ENCODE measurements at regions not wholly inside any gene's neighbourhood (a gene's known extent, or its start where the extent isn't known, plus 50 kb on each side); places are given as distances from the start of the nearest gene placed in this dataset.
A peak's percentile ranks its signal among the peaks of the same experiment; 100 is the strongest.

GRCh38 chr14:76954394-76955190 is 73.9 kb downstream of the IRF2BPL start:
- TF ChIP-seq, protein P1, sequence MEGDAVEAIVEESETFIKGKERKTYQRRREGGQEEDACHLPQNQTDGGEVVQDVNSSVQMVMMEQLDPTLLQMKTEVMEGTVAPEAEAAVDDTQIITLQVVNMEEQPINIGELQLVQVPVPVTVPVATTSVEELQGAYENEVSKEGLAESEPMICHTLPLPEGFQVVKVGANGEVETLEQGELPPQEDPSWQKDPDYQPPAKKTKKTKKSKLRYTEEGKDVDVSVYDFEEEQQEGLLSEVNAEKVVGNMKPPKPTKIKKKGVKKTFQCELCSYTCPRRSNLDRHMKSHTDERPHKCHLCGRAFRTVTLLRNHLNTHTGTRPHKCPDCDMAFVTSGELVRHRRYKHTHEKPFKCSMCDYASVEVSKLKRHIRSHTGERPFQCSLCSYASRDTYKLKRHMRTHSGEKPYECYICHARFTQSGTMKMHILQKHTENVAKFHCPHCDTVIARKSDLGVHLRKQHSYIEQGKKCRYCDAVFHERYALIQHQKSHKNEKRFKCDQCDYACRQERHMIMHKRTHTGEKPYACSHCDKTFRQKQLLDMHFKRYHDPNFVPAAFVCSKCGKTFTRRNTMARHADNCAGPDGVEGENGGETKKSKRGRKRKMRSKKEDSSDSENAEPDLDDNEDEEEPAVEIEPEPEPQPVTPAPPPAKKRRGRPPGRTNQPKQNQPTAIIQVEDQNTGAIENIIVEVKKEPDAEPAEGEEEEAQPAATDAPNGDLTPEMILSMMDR (IDR thresholded peaks at IDR 0.05): no peak
- Histone ChIP-seq H3K36me3 (no peaks in the 10 kb centered on the region), H3K4me1 (peaks cover 11 to 26% of the 10 kb centered on the region in 2 donors), H3K27me3 (no peaks in the 10 kb centered on the region), H3K4me3 (no peak overlapping the region), H3K9me3 (no peaks in the 10 kb centered on the region), H3K27ac (peak overlapping the region; percentile 87 to 98)
- DNase-seq (ENCODE audit: low spot score in 2 of 2): no peak
- intact Hi-C loops (cut with DNase I; ENCODE audit: low total_unique reads): no loop called here

GRCh38 chr14:76953311-76953945 is 75.1 kb downstream of the IRF2BPL start:
- no peaks in the 10 kb centered on the region for H3K27me3 ChIP-seq
- H3K9me3 ChIP-seq: no peaks in the 10 kb centered on the region
- intact Hi-C loops (cut with DNase I; ENCODE audit: low total_unique reads): no loop called here
- no peaks in the 10 kb centered on the region for H3K36me3 ChIP-seq
- peaks cover 11 to 29% of the 10 kb centered on the region in 2 donors for H3K4me1 ChIP-seq
- H3K27ac ChIP-seq: peak overlapping the region; percentile 87 to 98
- TF ChIP-seq POLR2AphosphoS5 (IDR thresholded peaks at IDR 0.05) (peak; percentile 59 to 69 (median 65)), POLR2A (IDR thresholded peaks at IDR 0.05) (no peak)
- TF ChIP-seq, protein P1 (IDR thresholded peaks at IDR 0.05): no peak
- DNase-seq (ENCODE audit: low spot score in 2 of 2): peak; percentile 79 to 82
- peak overlapping the region; percentile 3 to 48 (median 26) for H3K4me3 ChIP-seq

- intact Hi-C loops (cut with DNase I; ENCODE audit: low total_unique reads): no loop called here
- peaks cover 19 to 44% of the 10 kb centered on the region in 2 donors for H3K4me1 ChIP-seq
These were observed 77.3 kb downstream of the IRF2BPL start for GRCh38 chr14:76951166-76951565.

GRCh38 chr14:76950055-76951020 is 78.2 kb downstream of the IRF2BPL start:
- peaks cover 10 to 35% of the 10 kb centered on the region in 2 donors for H3K4me1 ChIP-seq
- no peaks in the 10 kb centered on the region for H3K36me3 ChIP-seq
- no peaks in the 10 kb centered on the region for H3K9me3 ChIP-seq
- no peak overlapping the region for H3K4me3 ChIP-seq
- intact Hi-C loops (cut with DNase I; ENCODE audit: low total_unique reads): no loop called here
- TF ChIP-seq POLR2A (IDR thresholded peaks at IDR 0.05) (no peak), POLR2AphosphoS5 (IDR thresholded peaks at IDR 0.05) (no peak)
- TF ChIP-seq, protein P1 (IDR thresholded peaks at IDR 0.05): no peak
- H3K27me3 ChIP-seq: no peaks in the 10 kb centered on the region
- DNase-seq (ENCODE audit: low spot score in 2 of 2): no peak
- H3K27ac ChIP-seq: peak overlapping the region; percentile 75 to 79

More at GRCh38 chr14:76951166-76951565, 77.3 kb downstream of the IRF2BPL start:
- Histone ChIP-seq H3K27me3 (no peaks in the 10 kb centered on the region), H3K4me3 (no peak overlapping the region), H3K36me3 (no peaks in the 10 kb centered on the region), H3K9me3 (no peaks in the 10 kb centered on the region), H3K27ac (peak overlapping the region; percentile 75 to 79)
- DNase-seq (ENCODE audit: low spot score in 2 of 2): no peak
- TF ChIP-seq POLR2AphosphoS5 (IDR thresholded peaks at IDR 0.05) (no peak), POLR2A (IDR thresholded peaks at IDR 0.05) (no peak)
- TF ChIP-seq, protein P1 (IDR thresholded peaks at IDR 0.05): no peak
